ENCODE measurements at regions not wholly inside any gene's neighbourhood (a gene's known extent, or its start where the extent isn't known, plus 50 kb on each side); places are given as distances from the start of the nearest gene placed in this dataset.

- intact Hi-C loops (cut with micrococcal nuclease): no loop called here
- BruUV-seq (replicated peaks): no TSS peak
- no peaks in the 10 kb centered on the region for H3K4me1 ChIP-seq (ENCODE audit: control insufficient read depth in 1 of 2, insufficient read depth in 2 of 2, low read length in 2 of 2)
- ChIA-PET CTCF (no interaction called here), RAD21 (ENCODE audit: low non-redundant PET in 1 of 2, low total read pairs in 2 of 2, uncharacterized antibody in 2 of 2, unreplicated experiment in 2 of 2) (no interaction called here), POLR2A (no interaction called here)
- no peaks in the 10 kb centered on the region for H3K36me3 ChIP-seq (ENCODE audit: control insufficient read depth in 1 of 2, insufficient read depth in 2 of 2, low read length in 2 of 2)
- H3K4me2 ChIP-seq (ENCODE audit: low read length): no peak overlapping the region
- H3K9me3 ChIP-seq (ENCODE audit: control insufficient read depth in 1 of 2, insufficient read depth in 1 of 2, low read depth in 1 of 2, low read length in 2 of 2): no peaks in the 10 kb centered on the region
- no peak for TF ChIP-seq FOSL1 (IDR thresholded peaks at IDR 0.05; ENCODE audit: low read depth)
- TF ChIP-seq SP1 (IDR thresholded peaks at IDR 0.05; ENCODE audit: low read depth): no peak
- TF ChIP-seq ZNF274 (IDR thresholded peaks at IDR 0.05; ENCODE audit: low read depth, low read length): no peak
- no peak for TF ChIP-seq TCF7L2 (IDR thresholded peaks at IDR 0.05; ENCODE audit: borderline replicate concordance, extremely low read depth, insufficient read depth, insufficient read length)
- TF ChIP-seq ATF3 (IDR thresholded peaks at IDR 0.05): no peak
- no peak for TF ChIP-seq JUND (IDR thresholded peaks at IDR 0.05)
- no peak for TF ChIP-seq POLR2A (IDR thresholded peaks at IDR 0.05; ENCODE audit: borderline replicate concordance, extremely low read depth, insufficient read depth, insufficient read length)
- no peak for TF ChIP-seq CBX3 (IDR thresholded peaks at IDR 0.05; ENCODE audit: low read depth)
- TF ChIP-seq ZBTB33 (IDR thresholded peaks at IDR 0.05; ENCODE audit: extremely low read depth, insufficient replicate concordance, low read length): no peak
- H3K79me2 ChIP-seq (ENCODE audit: insufficient read depth, low read length): no peaks in the 10 kb centered on the region
- H2AFZ ChIP-seq (ENCODE audit: low read depth, low read length, poor library complexity, severe bottlenecking): no peak overlapping the region
- no peak for DNase-seq (ENCODE audit: low read depth, low spot score)
- peaks cover 3% of the 10 kb centered on the region; the same call in 1 of the 2 replicates for H3K27me3 ChIP-seq (ENCODE audit: insufficient read depth, low read length)
- no peak for ATAC-seq
- no peaks in the 10 kb centered on the region for H4K20me1 ChIP-seq (ENCODE audit: insufficient read depth)
- H3K9me2 ChIP-seq (ENCODE audit: insufficient read depth): no peaks in the 10 kb centered on the region
- no peak overlapping the region for H3K27ac ChIP-seq (ENCODE audit: low read depth, low read length)
- no peak overlapping the region for H3K4me3 ChIP-seq (replicated peaks in 1 of 2; ENCODE audit: low read depth in 1 of 2, low read length in 2 of 2)
- H3K9ac ChIP-seq (ENCODE audit: low read length): no peak overlapping the region
Observed at GRCh38 chr5:152185547-152186245, 219.4 kb downstream of the NMUR2 start.

All from HCT116 (cell line).